ENCODE measurements at regions not wholly inside any gene's neighbourhood (a gene's known extent, or its start where the extent isn't known, plus 50 kb on each side); places are given as distances from the start of the nearest gene placed in this dataset.

- DNase-seq (ENCODE audit: low spot score) (no peak), ATAC-seq (no peak)
- POLR2A ChIA-PET = no interaction called here
- Mint-ChIP-seq H3K9me3 (no peaks in the 10 kb centered on the region), H3K4me1 (peaks cover 8% of the 10 kb centered on the region), H3K27me3 (ENCODE audit: low read depth) (no peaks in the 10 kb centered on the region), H3K36me3 (no peaks in the 10 kb centered on the region), H3K27ac (no peak overlapping the region), H3K4me3 (no peak overlapping the region)
- CTCF ChIA-PET = no interaction called here
- no peak for TF ChIP-seq FOXK1 (CRISPR knock-in tag; IDR thresholded peaks at IDR 0.05)
- TF ChIP-seq ZNF121 (CRISPR knock-in tag; IDR thresholded peaks at IDR 0.05) = no peak
- no peak for TF ChIP-seq ESRRA (CRISPR knock-in tag; IDR thresholded peaks at IDR 0.05; ENCODE audit: borderline replicate concordance)
- no peak for TF ChIP-seq NR2C2 (CRISPR knock-in tag; IDR thresholded peaks at IDR 0.05)
- no peak for TF ChIP-seq ZNF219 (CRISPR knock-in tag; IDR thresholded peaks at IDR 0.05; ENCODE audit: borderline replicate concordance)
- TF ChIP-seq TEAD4 (CRISPR knock-in tag; IDR thresholded peaks at IDR 0.05) = no peak
- TF ChIP-seq RELA (CRISPR knock-in tag; IDR thresholded peaks at IDR 0.05; ENCODE audit: borderline replicate concordance) = no peak
- no peak for TF ChIP-seq CBFB (CRISPR knock-in tag; IDR thresholded peaks at IDR 0.05; ENCODE audit: low read depth)
- TF ChIP-seq ATF2 (CRISPR knock-in tag; IDR thresholded peaks at IDR 0.05; ENCODE audit: borderline replicate concordance, low read depth) = no peak
- no peak for TF ChIP-seq PREB (CRISPR knock-in tag; IDR thresholded peaks at IDR 0.05; ENCODE audit: borderline replicate concordance)
- no peak for TF ChIP-seq IRF1 (CRISPR knock-in tag; IDR thresholded peaks at IDR 0.05)
- no peak for TF ChIP-seq CREB1 (CRISPR knock-in tag; IDR thresholded peaks at IDR 0.05)
These were observed 151.6 kb downstream of the CBLL2 start for GRCh38 chrX:22424122-22424915.

- no peak for TF ChIP-seq ZMAT4 (CRISPR knock-in tag; IDR thresholded peaks at IDR 0.05)
- no peak for TF ChIP-seq SMAD3 (CRISPR knock-in tag; IDR thresholded peaks at IDR 0.05; ENCODE audit: borderline replicate concordance)
- TF ChIP-seq ZBTB43 (CRISPR knock-in tag; IDR thresholded peaks at IDR 0.05) = no peak
- TF ChIP-seq GABPB1 (CRISPR knock-in tag; IDR thresholded peaks at IDR 0.05) = no peak
- no peak for TF ChIP-seq NR2C2 (CRISPR knock-in tag; IDR thresholded peaks at IDR 0.05)
- no peak overlapping the region for H3K27ac Mint-ChIP-seq
- H3K9me3 Mint-ChIP-seq = no peaks in the 10 kb centered on the region
- no peaks in the 10 kb centered on the region for H3K36me3 Mint-ChIP-seq
- H3K27me3 Mint-ChIP-seq (ENCODE audit: low read depth) = no peaks in the 10 kb centered on the region
- ATAC-seq = no peak
- peaks cover 2% of the 10 kb centered on the region for H3K4me1 Mint-ChIP-seq
- no peak for DNase-seq (ENCODE audit: low spot score)
- ChIA-PET POLR2A (no interaction called here), CTCF (no interaction called here)
- H3K4me3 Mint-ChIP-seq = no peak overlapping the region
These were observed 152.2 kb downstream of the CBLL2 start for GRCh38 chrX:22424919-22425318.

- DNase-seq (ENCODE audit: low spot score) (no peak), ATAC-seq (no peak)
- no peak overlapping the region for H3K27ac Mint-ChIP-seq
- peaks cover 5% of the 10 kb centered on the region for H3K4me1 Mint-ChIP-seq
- no peaks in the 10 kb centered on the region for H3K36me3 Mint-ChIP-seq
- H3K9me3 Mint-ChIP-seq = peaks cover 11% of the 10 kb centered on the region
- TF ChIP-seq RORB (CRISPR knock-in tag; IDR thresholded peaks at IDR 0.05) = no peak
- no peak for TF ChIP-seq ZNF671 (CRISPR knock-in tag; IDR thresholded peaks at IDR 0.05)
- no peak for TF ChIP-seq CREB1 (CRISPR knock-in tag; IDR thresholded peaks at IDR 0.05)
- ChIA-PET POLR2A (no interaction called here), CTCF (no interaction called here)
- no peak overlapping the region for H3K4me3 Mint-ChIP-seq
- 0 out of 2 replicates have a peak, but pooled peaks cover 3% of the 10 kb centered on the region for H3K27me3 Mint-ChIP-seq (ENCODE audit: low read depth)
These were observed 157.0 kb downstream of the CBLL2 start for GRCh38 chrX:22429704-22430103.

Measured in WTC11 (cell line).